Endothelial cell of umbilical vein (primary cell): ENCODE measurements at regions not wholly inside any gene's neighbourhood (a gene's known extent, or its start where the extent isn't known, plus 50 kb on each side); places are given as distances from the start of the nearest gene placed in this dataset.

ENCODE experiments used
- BruUV-seq: library from RNA; stranded (reverse); fragments of 400-500 nt; replicated peaks from 2 replicates; lab custom pipeline; 2021; lab: Mats Ljungman, UMichigan
- CTCF ChIA-PET: fragments of 300-600, 350-600 bp; sonication (Branson Sonifier 250); formaldehyde crosslinking; loops from one replicate; lab custom pipeline; 2021; ENCODE audit warnings: antibody characterized with exemption, inconsistent platforms; lab: Charles Lee
- POLR2A ChIA-PET: fragments of 300-600, 350-600 bp; sonication (Branson Sonifier 250); formaldehyde crosslinking; loops from one replicate; lab custom pipeline; 2021; ENCODE audit warnings: antibody characterized with exemption, inconsistent platforms; lab: Charles Lee
- DNase-seq: peaks from one replicate; pipeline ENCODE4 v3.0.0-alpha.2; 2011; ENCODE audit warnings: low read depth, low spot score
- FAIRE-seq: peaks from 2 replicates; lab custom pipeline; 2011; peaks lifted over from hg19 to GRCh38; lab: Jason Lieb, UNC
- H2AFZ ChIP-seq: 2 replicates; pipeline ENCODE4 v1.6.0; 2012; ENCODE audit warnings: low read depth, low read length, control low read depth, inconsistent platforms
- H3K27ac ChIP-seq: 2 replicates; pipeline ENCODE4 v1.5.1; 2011; ENCODE audit warnings: low read depth, mild to moderate bottlenecking, control low read depth, low read length, moderate library complexity; ENCODE audit not compliant: insufficient read depth
- H3K27me3 ChIP-seq, 2 experiments: 2 replicates each; pipeline versions ENCODE4 v1.6.0 to v1.6.1; 2011; ENCODE audit warnings: low read length in 2 of 2, mixed read lengths in 1 of 2; ENCODE audit not compliant: control insufficient read depth in 2 of 2, insufficient read depth in 2 of 2
- H3K36me3 ChIP-seq, 2 experiments: 2 replicates in 1 of 2; 3 replicates in 1 of 2; pipeline ENCODE4 v1.5.1; 2011; ENCODE audit warnings: low read length in 2 of 2, mild to moderate bottlenecking in 1 of 2, moderate library complexity in 1 of 2; ENCODE audit not compliant: control insufficient read depth in 2 of 2, insufficient read depth in 2 of 2; ENCODE audit errors: extremely low read depth in 1 of 2
- H3K4me1 ChIP-seq: 3 replicates; pipeline ENCODE4 v1.5.1; 2011; ENCODE audit warnings: mild to moderate bottlenecking, low read length; ENCODE audit not compliant: control insufficient read depth, insufficient read depth; ENCODE audit errors: extremely low read depth
- H3K4me2 ChIP-seq: 2 replicates; pipeline ENCODE4 v1.6.1; 2011; ENCODE audit warnings: low read length, control low read depth, mixed read lengths; ENCODE audit not compliant: insufficient read depth
- H3K4me3 ChIP-seq, 3 experiments: fragments of 200-600 bp in 1 of 3; sonication (generic), shearing (Covaris generic) in 1 of 3; replicated peaks in 1 of 3; 2 replicates each; pipeline ENCODE4 v1.5.1; 2011 to 2016; ENCODE audit warnings: control low read depth in 3 of 3, low read length in 3 of 3, mild to moderate bottlenecking in 2 of 3, inconsistent platforms in 1 of 3, low read depth in 1 of 3, moderate library complexity in 1 of 3; ENCODE audit not compliant: insufficient read depth in 1 of 3
- H3K79me2 ChIP-seq: 2 replicates; pipeline ENCODE4 v1.6.0; 2012; ENCODE audit warnings: low read length, inconsistent platforms; ENCODE audit not compliant: control insufficient read depth, insufficient read depth
- H3K9ac ChIP-seq: replicated peaks from 2 replicates; pipeline ENCODE3; 2011; ENCODE audit warnings: low read length, control low read depth; ENCODE audit not compliant: insufficient read depth; ENCODE audit errors: extremely low read depth
- H3K9me1 ChIP-seq: replicated peaks from 3 replicates; pipeline ENCODE4 v1.6.0; 2011; ENCODE audit warnings: mild to moderate bottlenecking, low read length; ENCODE audit not compliant: control insufficient read depth, insufficient read depth; ENCODE audit errors: extremely low read depth
- H3K9me3 ChIP-seq: replicated peaks from 2 replicates; pipeline ENCODE4 v1.5.1; 2012; ENCODE audit warnings: low read length, inconsistent platforms; ENCODE audit not compliant: control insufficient read depth, insufficient read depth
- H4K20me1 ChIP-seq: replicated peaks from 2 replicates; pipeline ENCODE3; 2011; ENCODE audit warnings: mild to moderate bottlenecking, low read length; ENCODE audit not compliant: control insufficient read depth, insufficient read depth; ENCODE audit errors: extremely low read depth
- GATA2 ChIP-seq: IDR thresholded peaks from 2 replicates; pipeline ENCODE4 v1.7.0; 2011; ENCODE audit warnings: low read depth, mild to moderate bottlenecking, moderate library complexity, mixed read lengths, low read length; ENCODE audit not compliant: insufficient read length, insufficient read depth
- JUN ChIP-seq: IDR thresholded peaks from 2 replicates; pipeline ENCODE4 v1.6.1; 2011; ENCODE audit warnings: borderline replicate concordance, low read depth; ENCODE audit not compliant: insufficient read length, insufficient read depth
- POLR2A ChIP-seq: IDR thresholded peaks from 2 replicates; pipeline ENCODE4 v1.6.1; 2012; ENCODE audit warnings: low read depth, mild to moderate bottlenecking, control low read depth, low read length
- POLR2AphosphoS5 ChIP-seq: IDR thresholded peaks from 2 replicates; pipeline ENCODE4 v1.6.1; 2012; ENCODE audit warnings: low read depth, mild to moderate bottlenecking, control low read depth, low read length, moderate library complexity; ENCODE audit not compliant: insufficient read depth
- dilution Hi-C: fragments of 300-500 bp; cut with MboI; formaldehyde crosslinking; loops from one replicate; pipeline ENCODE4 v1.15.0; 2019; ENCODE audit warnings: low sequenced_read_pairs; ENCODE audit not compliant: extremely low pct_ligation_motif_present
- intact Hi-C: fragments of 100-400 bp; cut with micrococcal nuclease; formaldehyde crosslinking; loops from one replicate; pipeline ENCODE4 v1.10.0; 2022
- TF ChIP-seq, protein P1 (sequence below): IDR thresholded peaks from 2 replicates; pipeline ENCODE4 v1.6.1; 2011; ENCODE audit not compliant: insufficient read depth, insufficient read length
- TF ChIP-seq, protein P2 (sequence below), 2 donors: IDR thresholded peaks; 1 replicate in 1 of 2; 2 replicates in 1 of 2; pipeline ENCODE4 v1.5.1; 2011; ENCODE audit warnings: low read length in 2 of 2, mild to moderate bottlenecking in 2 of 2, moderate library complexity in 2 of 2, control low read depth in 1 of 2, inconsistent platforms in 1 of 2, low read depth in 1 of 2; ENCODE audit not compliant: insufficient read depth in 1 of 2; ENCODE audit errors: extremely low read depth in 1 of 2

DNA sequence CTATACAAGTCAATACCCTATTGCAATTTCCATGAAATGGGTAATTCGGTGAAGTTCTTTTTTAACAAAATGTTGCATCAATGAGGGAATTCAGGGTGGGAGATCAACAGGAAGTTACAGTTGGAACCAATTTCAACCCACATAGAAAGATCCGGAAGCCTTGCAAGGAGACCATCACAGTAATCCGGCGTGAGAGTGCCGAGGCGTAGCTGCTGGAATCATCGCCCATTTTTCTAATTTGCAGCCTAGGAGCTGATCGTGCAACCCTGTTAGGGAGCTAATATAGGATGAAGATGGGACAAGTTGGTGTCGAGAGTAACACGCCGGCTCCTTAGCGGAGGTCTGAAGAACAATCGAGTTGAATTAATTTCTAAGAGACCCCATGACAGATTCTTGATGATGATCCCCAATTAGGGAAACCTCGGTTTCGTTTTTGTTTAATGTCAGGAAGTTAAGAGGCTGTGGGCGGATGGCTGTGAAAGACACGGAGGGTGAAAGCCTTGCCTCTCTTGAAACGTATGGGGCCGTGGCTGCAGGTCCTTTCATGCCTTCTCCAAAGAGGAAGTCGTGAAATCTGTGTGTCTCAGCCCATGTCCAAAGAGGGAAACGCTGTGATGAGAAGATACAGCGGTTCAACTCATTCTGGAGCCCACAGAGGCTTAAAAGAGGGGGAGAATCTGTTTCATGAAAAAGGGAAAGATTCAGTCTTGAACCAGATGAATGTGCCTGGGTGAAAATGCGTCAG lies 51.2 kb upstream of the CARD11 start:
- no peaks in the 10 kb centered on the region for H4K20me1 ChIP-seq
- DNase-seq: no peak
- H3K27ac ChIP-seq: no peak overlapping the region
- TF ChIP-seq JUN (no peak), GATA2 (no peak), POLR2A (no peak), POLR2AphosphoS5 (no peak)
- TF ChIP-seq, protein P1, sequence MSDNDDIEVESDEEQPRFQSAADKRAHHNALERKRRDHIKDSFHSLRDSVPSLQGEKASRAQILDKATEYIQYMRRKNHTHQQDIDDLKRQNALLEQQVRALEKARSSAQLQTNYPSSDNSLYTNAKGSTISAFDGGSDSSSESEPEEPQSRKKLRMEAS: no peak
- TF ChIP-seq, protein P2, sequence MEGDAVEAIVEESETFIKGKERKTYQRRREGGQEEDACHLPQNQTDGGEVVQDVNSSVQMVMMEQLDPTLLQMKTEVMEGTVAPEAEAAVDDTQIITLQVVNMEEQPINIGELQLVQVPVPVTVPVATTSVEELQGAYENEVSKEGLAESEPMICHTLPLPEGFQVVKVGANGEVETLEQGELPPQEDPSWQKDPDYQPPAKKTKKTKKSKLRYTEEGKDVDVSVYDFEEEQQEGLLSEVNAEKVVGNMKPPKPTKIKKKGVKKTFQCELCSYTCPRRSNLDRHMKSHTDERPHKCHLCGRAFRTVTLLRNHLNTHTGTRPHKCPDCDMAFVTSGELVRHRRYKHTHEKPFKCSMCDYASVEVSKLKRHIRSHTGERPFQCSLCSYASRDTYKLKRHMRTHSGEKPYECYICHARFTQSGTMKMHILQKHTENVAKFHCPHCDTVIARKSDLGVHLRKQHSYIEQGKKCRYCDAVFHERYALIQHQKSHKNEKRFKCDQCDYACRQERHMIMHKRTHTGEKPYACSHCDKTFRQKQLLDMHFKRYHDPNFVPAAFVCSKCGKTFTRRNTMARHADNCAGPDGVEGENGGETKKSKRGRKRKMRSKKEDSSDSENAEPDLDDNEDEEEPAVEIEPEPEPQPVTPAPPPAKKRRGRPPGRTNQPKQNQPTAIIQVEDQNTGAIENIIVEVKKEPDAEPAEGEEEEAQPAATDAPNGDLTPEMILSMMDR (IDR thresholded peaks at IDR 0.05; ENCODE audit: extremely low read depth in 1 of 2, insufficient read depth in 1 of 2, low read depth in 1 of 2, low read length in 2 of 2): no peak
- H3K4me3 ChIP-seq: no peak overlapping the region
- no peak overlapping the region for H3K9ac ChIP-seq
- no peaks in the 10 kb centered on the region for H3K9me1 ChIP-seq
- ChIA-PET POLR2A (no interaction called here), CTCF (no interaction called here)
- no peak overlapping the region for H2AFZ ChIP-seq
- no peaks in the 10 kb centered on the region for H3K4me1 ChIP-seq
- peaks cover 2 to 4% of the 10 kb centered on the region in 2 experiments for H3K27me3 ChIP-seq
- dilution Hi-C loops (no loop called here), intact Hi-C loops (no loop called here)
- BruUV-seq: no TSS peak
- H3K36me3 ChIP-seq: no peaks in the 10 kb centered on the region
- no peak for FAIRE-seq
- no peaks in the 10 kb centered on the region for H3K79me2 ChIP-seq
- no peaks in the 10 kb centered on the region for H3K9me3 ChIP-seq
- no peak overlapping the region for H3K4me2 ChIP-seq
